ENCODE measurements at regions not wholly inside any gene's neighbourhood (a gene's known extent, or its start where the extent isn't known, plus 50 kb on each side); places are given as distances from the start of the nearest gene placed in this dataset.

GRCh38 chr20:12610871-12611270 is 397.9 kb upstream of the SPTLC3 start:
- TF ChIP-seq, protein P1, sequence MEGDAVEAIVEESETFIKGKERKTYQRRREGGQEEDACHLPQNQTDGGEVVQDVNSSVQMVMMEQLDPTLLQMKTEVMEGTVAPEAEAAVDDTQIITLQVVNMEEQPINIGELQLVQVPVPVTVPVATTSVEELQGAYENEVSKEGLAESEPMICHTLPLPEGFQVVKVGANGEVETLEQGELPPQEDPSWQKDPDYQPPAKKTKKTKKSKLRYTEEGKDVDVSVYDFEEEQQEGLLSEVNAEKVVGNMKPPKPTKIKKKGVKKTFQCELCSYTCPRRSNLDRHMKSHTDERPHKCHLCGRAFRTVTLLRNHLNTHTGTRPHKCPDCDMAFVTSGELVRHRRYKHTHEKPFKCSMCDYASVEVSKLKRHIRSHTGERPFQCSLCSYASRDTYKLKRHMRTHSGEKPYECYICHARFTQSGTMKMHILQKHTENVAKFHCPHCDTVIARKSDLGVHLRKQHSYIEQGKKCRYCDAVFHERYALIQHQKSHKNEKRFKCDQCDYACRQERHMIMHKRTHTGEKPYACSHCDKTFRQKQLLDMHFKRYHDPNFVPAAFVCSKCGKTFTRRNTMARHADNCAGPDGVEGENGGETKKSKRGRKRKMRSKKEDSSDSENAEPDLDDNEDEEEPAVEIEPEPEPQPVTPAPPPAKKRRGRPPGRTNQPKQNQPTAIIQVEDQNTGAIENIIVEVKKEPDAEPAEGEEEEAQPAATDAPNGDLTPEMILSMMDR (IDR thresholded peaks at IDR 0.05; ENCODE audit: insufficient read depth, low read length, poor library complexity, severe bottlenecking), result no peak
- TF ChIP-seq EZH2phosphoT487 (conservative IDR thresholded peaks at IDR 0.05; ENCODE audit: low read length), result no peak
